HG02798 (cell line): ENCODE measurements at regions not wholly inside any gene's neighbourhood (a gene's known extent, or its start where the extent isn't known, plus 50 kb on each side); places are given as distances from the start of the nearest gene placed in this dataset.
"Not testable (repeated sequence)": the region's sequence is repeated elsewhere in the genome, so short reads cannot be mapped to it uniquely, and the experiment has no call there.

Source experiments
- ATAC-seq: cut with Tn5 transposase; IDR thresholded peaks from one replicate; pipeline ENCODE4 v1.9.1; 2021; ENCODE audit warnings: mild to moderate bottlenecking; ENCODE audit not compliant: unreplicated experiment, poor library complexity

GRCh38 chr15:66882251-66883020 is 180.4 kb downstream of the SMAD6 start:
- no peak for ATAC-seq

- ATAC-seq: no peak
These were observed 181.4 kb downstream of the SMAD6 start for GRCh38 chr15:66883284-66883911.

GRCh38 chr15:66884115-66884622 is 181.2 kb upstream of the SMAD3 start:
- no peak for ATAC-seq

GRCh38 chr15:66884661-66885237 is 180.7 kb upstream of the SMAD3 start:
- ATAC-seq: no peak

GRCh38 chr15:66885281-66885915 is 180.0 kb upstream of the SMAD3 start:
- no peak for ATAC-seq

GRCh38 chr15:66886241-66886675 is 179.1 kb upstream of the SMAD3 start:
- no peak for ATAC-seq

GRCh38 chr15:66886686-66887273 is 178.6 kb upstream of the SMAD3 start:
- no peak for ATAC-seq

- not testable (repeated sequence) for ATAC-seq
These were observed 176.1 kb upstream of the SMAD3 start for GRCh38 chr15:66889298-66889697.

GRCh38 chr15:66891776-66892175 is 173.6 kb upstream of the SMAD3 start:
- no peak for ATAC-seq

- no peak for ATAC-seq
These were observed 172.1 kb upstream of the SMAD3 start for GRCh38 chr15:66893294-66893693.

- no peak for ATAC-seq
These were observed 171.0 kb upstream of the SMAD3 start for GRCh38 chr15:66894363-66894762.

GRCh38 chr15:66894986-66895780 is 170.2 kb upstream of the SMAD3 start:
- no peak for ATAC-seq

- ATAC-seq: no peak
These were observed 169.5 kb upstream of the SMAD3 start for GRCh38 chr15:66895794-66896453.

- no peak for ATAC-seq
These were observed 168.8 kb upstream of the SMAD3 start for GRCh38 chr15:66896611-66897010.

GRCh38 chr15:66897416-66897815 is 168.0 kb upstream of the SMAD3 start:
- no peak for ATAC-seq

- ATAC-seq: no peak
These were observed 167.4 kb upstream of the SMAD3 start for GRCh38 chr15:66897971-66898370.

GRCh38 chr15:66898656-66899386 is 166.6 kb upstream of the SMAD3 start:
- no peak for ATAC-seq

GRCh38 chr15:66899555-66900350 is 165.6 kb upstream of the SMAD3 start:
- ATAC-seq: no peak
